Small intestine (tissue), 7 donors: ENCODE measurements at regions not wholly inside any gene's neighbourhood (a gene's known extent, or its start where the extent isn't known, plus 50 kb on each side); places are given as distances from the start of the nearest gene placed in this dataset.
"Not testable (repeated sequence)": the region's sequence is repeated elsewhere in the genome, so short reads cannot be mapped to it uniquely, and the experiment has no call there.

ENCODE experiments used
- DNase-seq, 2 donors: peaks; one replicate each; pipeline versions ENCODE4 v3.0.0 to v3.0.0-alpha.2; 2013
- FAIRE-seq: peaks from 2 replicates; lab custom pipeline; 2012; peaks lifted over from hg19 to GRCh38; lab: Jason Lieb, UNC
- H3K27ac ChIP-seq, 3 donors: one replicate each; pipeline ENCODE4 v1.5.1; 2013; ENCODE audit warnings: low read length in 2 of 3, mild to moderate bottlenecking in 2 of 3, control low read depth in 1 of 3, inconsistent platforms in 1 of 3, low read depth in 1 of 3, moderate library complexity in 1 of 3
- H3K27me3 ChIP-seq, 3 donors: one replicate each; pipeline ENCODE4 v1.6.1; 2013; ENCODE audit warnings: low read length in 3 of 3, inconsistent platforms in 1 of 3; ENCODE audit not compliant: control insufficient read depth in 3 of 3, insufficient read depth in 3 of 3
- H3K36me3 ChIP-seq, 3 donors: one replicate each; pipeline ENCODE4 v1.6.1; 2013; ENCODE audit warnings: low read length in 3 of 3, inconsistent platforms in 1 of 3, low read depth in 1 of 3, mild to moderate bottlenecking in 1 of 3, moderate library complexity in 1 of 3; ENCODE audit not compliant: control insufficient read depth in 3 of 3, insufficient read depth in 2 of 3
- H3K4me1 ChIP-seq, 3 donors: one replicate each; pipeline ENCODE4 v1.6.1; 2013; ENCODE audit warnings: low read length in 2 of 3, inconsistent platforms in 1 of 3, low read depth in 1 of 3, mild to moderate bottlenecking in 1 of 3, moderate library complexity in 1 of 3; ENCODE audit not compliant: control insufficient read depth in 3 of 3, insufficient read depth in 2 of 3
- H3K4me3 ChIP-seq, 3 donors: one replicate each; pipeline ENCODE4 v1.5.1; 2013; ENCODE audit warnings: low read length in 3 of 3, control low read depth in 1 of 3, inconsistent platforms in 1 of 3, low read depth in 1 of 3, mild to moderate bottlenecking in 1 of 3, moderate library complexity in 1 of 3
- H3K9me3 ChIP-seq, 2 donors: one replicate each; pipeline ENCODE4 v1.6.1; 2013; ENCODE audit warnings: low read depth in 1 of 2, low read length in 1 of 2; ENCODE audit not compliant: control insufficient read depth in 2 of 2, insufficient read depth in 1 of 2
- WGBS, 3 donors: extraction: QIAGEN DNeasy Blood & Tissue Kit; methylation state at CpG; one replicate each; pipeline ENCODE4 v1.1.7; 2013; 5-methylcytosine and 5-hydroxymethylcytosine counted together
- donor health status: healthy with polysubstance abuse.
- donor health status: control.
- donor health status: control.
- donor health status: Bipolar disorder and iron deficiency.
- donor health status: healthy.

DNA sequence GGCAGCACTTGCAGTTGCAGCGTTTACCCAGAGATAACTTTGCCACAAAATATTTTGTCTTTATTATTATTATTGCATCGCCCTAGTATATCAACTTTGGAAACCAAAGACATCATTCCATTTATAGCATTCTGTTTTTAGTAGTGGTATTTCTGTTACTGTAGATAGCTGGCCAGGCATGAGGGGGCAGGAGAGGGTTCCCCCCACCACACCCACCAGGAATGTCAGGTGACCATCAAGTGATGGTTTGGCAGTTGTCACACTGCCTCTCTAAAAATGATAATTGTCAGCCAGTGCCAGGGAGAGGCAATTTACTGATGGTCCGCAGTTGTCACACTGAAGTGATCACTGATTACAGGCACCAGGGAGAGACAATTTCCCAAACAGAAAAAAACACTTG lies 135.6 kb downstream of the TSEN15 start:
- H3K27me3 ChIP-seq: peaks cover 0 to 13% (median 0%) of the 10 kb centered on the region in 3 donors
- H3K9me3 ChIP-seq: no peaks in the 10 kb centered on the region
- WGBS, 3 donors: 74 to 86% (median 79%) methylated on average over 3 of the region's 3 CpGs
- H3K36me3 ChIP-seq: no peaks in the 10 kb centered on the region
- H3K27ac ChIP-seq: no peak overlapping the region
- H3K4me3 ChIP-seq: no peak overlapping the region
- no peaks in the 10 kb centered on the region for H3K4me1 ChIP-seq
- no peak for FAIRE-seq
- DNase-seq: no peak

DNA sequence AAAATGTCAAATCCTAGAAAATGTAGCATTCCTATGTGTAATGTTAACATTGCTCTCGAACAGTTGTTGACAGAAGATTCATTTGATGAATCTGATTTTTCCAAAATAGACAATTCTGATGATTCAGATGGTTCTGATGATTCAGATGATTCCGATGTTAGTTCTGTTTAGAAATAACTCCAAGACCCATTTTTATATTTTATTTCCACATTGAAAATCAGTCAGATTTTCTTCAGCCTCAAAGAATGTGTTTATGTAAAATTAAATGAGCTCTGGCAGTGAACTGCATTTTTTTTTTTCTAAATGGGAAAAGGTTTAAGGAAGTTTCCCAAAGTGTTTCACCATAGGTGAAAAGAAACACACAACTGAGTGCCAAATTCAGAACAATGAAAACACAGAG lies 136.5 kb downstream of the TSEN15 start:
- Histone ChIP-seq H3K4me3 (no peak overlapping the region), H3K27ac (no peak overlapping the region), H3K27me3 (peaks cover 0 to 16% (median 0%) of the 10 kb centered on the region in 3 donors), H3K9me3 (no peaks in the 10 kb centered on the region), H3K36me3 (no peaks in the 10 kb centered on the region), H3K4me1 (no peaks in the 10 kb centered on the region)
- DNase-seq (no peak), FAIRE-seq (peak; percentile 10)
- 64 to 84% (median 66%) methylated on average over 2 of the region's 2 CpGs for WGBS, 3 donors

DNA sequence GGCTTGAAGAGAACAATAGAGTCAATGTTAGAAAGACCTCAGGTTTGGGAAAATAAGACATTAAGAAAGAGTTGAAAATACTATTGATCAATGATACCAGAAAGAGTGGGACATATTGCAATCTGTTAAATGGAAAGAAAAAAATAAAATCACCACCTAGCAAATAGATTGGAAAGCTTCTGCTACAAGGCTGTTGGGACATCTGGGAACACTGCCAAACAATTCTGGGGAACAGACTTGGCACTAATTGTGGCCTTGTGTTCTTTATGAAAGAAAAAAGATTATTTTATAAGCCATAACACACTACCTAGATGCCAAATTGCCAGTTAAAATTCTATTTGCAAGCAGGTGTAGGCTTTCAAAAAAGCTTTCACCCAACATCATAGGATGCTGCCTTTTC lies 137.8 kb downstream of the TSEN15 start:
- no peak for FAIRE-seq
- H3K4me3 ChIP-seq: no peak overlapping the region
- no peak overlapping the region for H3K27ac ChIP-seq
- no peaks in the 10 kb centered on the region for H3K9me3 ChIP-seq
- H3K36me3 ChIP-seq: no peaks in the 10 kb centered on the region
- DNase-seq: no peak
- no peaks in the 10 kb centered on the region for H3K4me1 ChIP-seq
- H3K27me3 ChIP-seq: peaks cover 0 to 20% (median 0%) of the 10 kb centered on the region in 3 donors

DNA sequence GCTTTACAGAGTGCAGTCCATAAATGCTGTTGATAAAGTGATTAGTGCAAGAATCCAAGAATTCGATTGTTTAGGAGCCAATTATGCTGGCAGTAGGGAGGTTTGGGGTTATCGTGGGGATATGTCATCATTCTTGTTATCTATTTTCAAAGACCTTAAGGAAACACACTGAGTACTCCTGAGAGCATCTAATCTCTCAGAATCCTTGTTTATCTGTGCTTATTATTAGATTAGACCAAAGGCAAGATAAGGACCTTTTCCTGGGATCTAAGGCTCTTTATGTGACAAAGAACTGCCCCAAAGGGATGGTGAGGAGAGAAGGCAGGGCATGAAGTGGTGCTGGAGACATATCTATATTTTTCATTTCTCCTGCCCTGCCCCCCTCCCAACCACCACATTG lies 139.1 kb downstream of the TSEN15 start:
- Histone ChIP-seq H3K9me3 (no peaks in the 10 kb centered on the region), H3K4me1 (no peaks in the 10 kb centered on the region), H3K27me3 (peaks cover 0 to 20% (median 0%) of the 10 kb centered on the region in 3 donors), H3K4me3 (no peak overlapping the region), H3K36me3 (no peaks in the 10 kb centered on the region), H3K27ac (no peak overlapping the region)
- FAIRE-seq (no peak), DNase-seq (no peak)
- 9 to 49% (median 30%) methylated on average over 2 of the region's 2 CpGs for WGBS, 3 donors

DNA sequence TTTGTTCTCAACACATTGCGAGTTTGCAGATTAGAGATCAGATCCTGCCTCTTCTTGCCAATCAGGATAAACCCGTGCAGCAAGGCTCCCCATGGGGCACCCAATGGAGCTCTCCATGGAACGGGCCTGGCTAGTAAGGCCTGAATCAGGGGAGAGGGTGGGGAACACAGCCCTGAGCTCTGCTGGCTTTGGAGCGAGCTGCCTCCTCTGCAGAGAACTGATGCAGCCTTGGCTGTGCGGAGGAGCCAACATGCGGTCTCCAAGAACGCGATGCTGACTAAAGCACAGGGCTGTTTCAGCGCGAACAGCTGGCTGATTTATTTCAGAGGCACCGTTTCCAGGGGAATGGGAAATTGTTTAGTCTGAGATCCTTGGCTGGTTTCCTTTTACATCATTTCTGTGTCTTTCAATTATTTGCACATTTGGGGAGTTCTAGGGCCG lies 139.7 kb downstream of the TSEN15 start:
- no peaks in the 10 kb centered on the region for H3K9me3 ChIP-seq
- H3K27ac ChIP-seq: no peak overlapping the region
- H3K4me3 ChIP-seq: no peak overlapping the region
- no peaks in the 10 kb centered on the region for H3K4me1 ChIP-seq
- 35 to 50% (median 37%) methylated on average over 12 of the region's 12 CpGs for WGBS, 3 donors
- no peaks in the 10 kb centered on the region for H3K36me3 ChIP-seq
- DNase-seq (peak; percentile 7 to 55), FAIRE-seq (no peak)
- peaks cover 0 to 20% (median 0%) of the 10 kb centered on the region in 3 donors for H3K27me3 ChIP-seq

DNA sequence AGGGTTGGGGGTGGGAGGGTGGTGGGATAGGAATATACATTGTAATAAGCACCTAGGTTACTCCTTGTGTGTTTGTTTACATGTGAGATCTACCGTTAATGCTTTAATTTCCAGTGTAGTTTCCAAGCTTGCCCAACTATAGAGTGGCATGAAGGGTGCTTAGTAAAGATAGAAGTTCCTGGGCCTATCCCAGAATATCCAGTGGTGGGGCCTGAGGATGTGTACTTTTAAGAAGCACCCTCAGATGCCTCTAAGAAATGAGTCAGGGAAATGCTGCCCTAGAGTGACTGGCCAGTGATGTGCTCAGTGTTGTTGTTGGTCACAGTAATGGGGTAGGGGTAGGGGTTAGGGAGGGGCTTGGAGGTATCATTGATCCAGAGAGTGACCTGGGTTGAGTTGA lies 141.3 kb downstream of the TSEN15 start:
- DNase-seq (no peak), FAIRE-seq (no peak)
- 70 to 88% (median 85%) methylated on average over 1 of the region's 1 CpG for WGBS, 3 donors
- Histone ChIP-seq H3K27me3 (peaks cover 0 to 20% (median 0%) of the 10 kb centered on the region in 3 donors), H3K36me3 (no peaks in the 10 kb centered on the region), H3K4me1 (no peaks in the 10 kb centered on the region), H3K9me3 (no peaks in the 10 kb centered on the region), H3K4me3 (no peak overlapping the region), H3K27ac (no peak overlapping the region)

DNA sequence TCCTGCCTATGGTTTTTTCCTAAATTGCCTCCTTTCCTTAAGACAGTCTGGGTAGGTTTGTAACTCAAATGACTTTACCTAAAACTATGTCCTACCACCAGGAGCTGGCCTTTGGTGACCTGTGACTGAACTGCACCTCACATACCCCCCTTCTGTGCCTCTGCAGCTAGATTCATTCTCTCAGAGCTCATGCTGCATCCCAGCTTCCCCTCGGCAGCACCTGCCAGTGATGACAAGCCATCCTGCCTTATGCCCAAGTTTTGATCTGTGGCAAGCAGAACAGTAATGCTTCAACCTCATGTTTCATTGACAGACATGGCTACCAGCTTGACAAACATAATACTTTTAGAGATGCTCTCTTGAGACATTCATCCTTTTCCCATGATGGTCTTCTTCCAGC lies 141.9 kb downstream of the TSEN15 start:
- Histone ChIP-seq H3K36me3 (no peaks in the 10 kb centered on the region), H3K4me1 (no peaks in the 10 kb centered on the region), H3K9me3 (no peaks in the 10 kb centered on the region), H3K27me3 (peaks cover 0 to 20% (median 0%) of the 10 kb centered on the region in 3 donors), H3K27ac (no peak overlapping the region), H3K4me3 (no peak overlapping the region)
- no peak for FAIRE-seq
- WGBS, 3 donors: 89 to 93% (median 93%) methylated on average over 1 of the region's 1 CpG
- no peak for DNase-seq

DNA sequence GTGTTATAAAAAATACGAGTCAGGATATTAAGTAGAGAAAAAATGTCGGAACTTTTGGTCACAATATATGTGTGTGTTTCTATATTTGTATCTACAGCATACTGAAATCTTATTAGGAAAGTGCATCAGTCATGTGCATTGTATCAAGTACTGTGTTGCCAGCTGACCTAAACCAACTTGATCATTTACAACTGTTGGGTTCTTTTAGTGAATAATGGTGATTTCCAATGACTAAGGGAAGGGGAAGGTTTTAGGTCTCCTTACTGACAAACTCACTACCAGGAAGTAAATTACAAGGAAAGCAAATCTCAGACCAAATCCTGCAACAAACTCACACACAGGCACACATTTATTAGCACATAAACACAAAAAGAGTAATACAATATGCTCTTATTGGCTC lies 142.7 kb downstream of the TSEN15 start:
- Histone ChIP-seq H3K9me3 (no peaks in the 10 kb centered on the region), H3K27ac (no peak overlapping the region), H3K27me3 (peaks cover 0 to 20% (median 0%) of the 10 kb centered on the region in 3 donors), H3K4me3 (no peak overlapping the region), H3K36me3 (no peaks in the 10 kb centered on the region), H3K4me1 (no peaks in the 10 kb centered on the region)
- DNase-seq: no peak
- WGBS, 3 donors: 82 to 94% (median 84%) methylated on average over 2 of the region's 2 CpGs
- no peak for FAIRE-seq

DNA sequence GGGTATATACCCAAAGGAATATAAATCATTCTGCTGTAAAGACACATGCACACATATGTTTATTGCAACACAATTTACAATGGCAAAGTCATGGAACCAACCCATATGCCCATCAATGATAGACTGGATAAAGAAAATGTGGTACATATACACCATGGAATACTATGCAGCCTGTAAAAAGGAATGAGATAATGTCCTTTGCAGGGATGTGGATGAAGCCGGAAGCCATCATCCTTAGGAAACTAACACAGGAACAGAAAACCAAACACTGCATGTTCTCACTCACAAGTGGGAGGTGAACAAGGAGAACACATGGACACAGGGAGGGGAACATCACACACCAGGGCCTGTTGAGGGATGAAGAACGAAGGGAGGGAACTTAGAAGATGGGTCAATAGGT lies 144.2 kb downstream of the TSEN15 start:
- FAIRE-seq, DNase-seq, H3K9me3 ChIP-seq, H3K4me1 ChIP-seq, H3K36me3 ChIP-seq, H3K27ac ChIP-seq, H3K4me3 ChIP-seq: not testable (repeated sequence)
- peaks cover 0 to 18% (median 0%) of the 10 kb centered on the region in 3 donors for H3K27me3 ChIP-seq
- WGBS, 3 donors: 82 to 93% (median 88%) methylated on average over 2 of the region's 2 CpGs
